ENCODE measurements at regions not wholly inside any gene's neighbourhood (a gene's known extent, or its start where the extent isn't known, plus 50 kb on each side); places are given as distances from the start of the nearest gene placed in this dataset.

DNA sequence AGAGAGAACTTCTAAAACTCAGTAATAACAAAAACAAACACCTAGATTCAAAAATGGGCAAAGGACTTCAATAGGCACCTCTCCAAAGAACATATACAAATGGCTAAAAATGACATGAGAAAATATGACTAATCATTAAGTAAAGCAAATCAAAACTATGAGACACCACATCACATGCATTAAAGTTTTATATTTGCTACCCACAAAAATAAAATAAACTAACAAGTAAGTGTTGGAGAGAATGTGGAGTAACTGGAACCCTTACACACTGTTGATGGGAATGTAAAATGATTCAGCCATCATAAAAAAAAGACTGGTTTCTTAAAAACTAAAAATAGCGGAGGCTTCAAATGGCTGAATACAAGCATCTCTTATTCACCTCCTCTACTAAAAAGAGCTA lies 262.1 kb upstream of the PKN2 start:
- Histone ChIP-seq H3K4me3 (ENCODE audit: low read length in 2 of 2) (no peak overlapping the region), H3K36me3 (ENCODE audit: insufficient read depth, low read length) (no peaks in the 10 kb centered on the region), H3K27ac (ENCODE audit: low read depth, low read length) (no peak overlapping the region), H3K4me1 (ENCODE audit: insufficient read depth, low read length) (no peaks in the 10 kb centered on the region), H3K9me3 (ENCODE audit: control insufficient read depth in 1 of 2, low read length in 2 of 2) (no peaks in the 10 kb centered on the region), H3K27me3 (ENCODE audit: insufficient read depth, low read length) (no peaks in the 10 kb centered on the region)
- no peak overlapping the region for H3K27ac Mint-ChIP-seq
- peaks cover 0 to 2% of the 10 kb centered on the region in 2 donors for H3K36me3 Mint-ChIP-seq
- ChIA-PET POLR2A (ENCODE audit: partially characterized antibody) (no interaction called here), CTCF (ENCODE audit: partially characterized antibody) (no interaction called here)
- peaks cover 9 to 67% (median 35%) of the 10 kb centered on the region in 8 donors for H3K9me3 Mint-ChIP-seq
- peaks cover 0 to 2% of the 10 kb centered on the region in 2 donors for H3K27me3 Mint-ChIP-seq
- no peak for DNase-seq
- no peak overlapping the region for H3K4me3 Mint-ChIP-seq
- intact Hi-C loops (cut with micrococcal nuclease), result no loop called here
- no peaks in the 10 kb centered on the region for H3K4me1 Mint-ChIP-seq

DNA sequence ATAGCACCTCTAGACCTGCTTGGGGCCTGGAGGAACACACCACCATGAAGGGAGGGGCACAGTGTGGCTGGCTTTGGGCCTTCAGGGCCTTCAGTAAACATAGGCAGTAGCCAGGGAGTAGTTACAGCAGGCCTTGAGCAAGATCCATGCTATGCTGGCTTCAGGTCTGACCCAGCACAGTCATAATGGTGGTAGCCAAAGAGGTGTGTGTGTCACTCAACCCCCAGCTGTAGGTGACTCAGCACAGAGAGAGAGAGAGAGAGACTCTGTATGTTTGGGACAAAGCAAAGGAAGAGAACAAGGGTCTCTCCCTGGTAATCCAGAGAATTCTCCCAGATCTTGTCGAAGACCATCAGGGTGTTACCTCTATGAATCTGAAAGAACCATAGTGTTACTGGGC lies 250.5 kb upstream of the PKN2 start:
- no peaks in the 10 kb centered on the region for H3K4me1 ChIP-seq (ENCODE audit: insufficient read depth, low read length)
- H3K27me3 ChIP-seq (ENCODE audit: insufficient read depth, low read length), result no peaks in the 10 kb centered on the region
- no peak overlapping the region for H3K4me3 ChIP-seq (ENCODE audit: low read length in 2 of 2)
- Mint-ChIP-seq H3K4me1 (no peaks in the 10 kb centered on the region), H3K36me3 (no peaks in the 10 kb centered on the region), H3K27me3 (peaks cover 0 to 2% of the 10 kb centered on the region in 2 donors), H3K4me3 (no peak overlapping the region), H3K27ac (no peak overlapping the region), H3K9me3 (peaks cover 2 to 34% (median 16%) of the 10 kb centered on the region in 8 donors)
- intact Hi-C loops (cut with micrococcal nuclease), result no loop called here
- H3K36me3 ChIP-seq (ENCODE audit: insufficient read depth, low read length), result no peaks in the 10 kb centered on the region
- no peak for DNase-seq
- no peak overlapping the region for H3K27ac ChIP-seq (ENCODE audit: low read depth, low read length)
- ChIA-PET CTCF (ENCODE audit: partially characterized antibody) (no interaction called here), POLR2A (ENCODE audit: partially characterized antibody) (no interaction called here)
- no peaks in the 10 kb centered on the region for H3K9me3 ChIP-seq (ENCODE audit: control insufficient read depth in 1 of 2, low read length in 2 of 2)

DNA sequence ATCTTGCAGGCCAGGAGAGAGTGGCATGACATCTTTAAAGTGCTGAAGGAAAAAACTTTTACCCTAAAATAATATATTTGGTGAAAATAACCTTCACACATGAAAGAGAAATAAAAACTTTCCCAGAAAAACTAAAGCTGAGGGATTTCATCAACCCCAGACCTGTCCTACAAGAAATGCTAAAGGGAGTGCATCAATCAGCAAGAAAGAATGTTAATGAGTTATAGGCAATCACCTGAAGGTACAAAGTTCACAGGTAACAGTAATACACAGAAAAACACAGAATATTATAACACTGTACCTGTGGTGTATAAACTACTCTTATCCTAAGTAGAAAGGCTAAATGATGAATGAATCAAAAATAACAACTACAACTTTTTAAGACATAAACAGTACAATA lies 249.2 kb upstream of the PKN2 start:
- CTCF ChIA-PET (ENCODE audit: partially characterized antibody), result no interaction called here
- Histone ChIP-seq H3K4me1 (ENCODE audit: insufficient read depth, low read length) (no peaks in the 10 kb centered on the region), H3K9me3 (ENCODE audit: control insufficient read depth in 1 of 2, low read length in 2 of 2) (no peaks in the 10 kb centered on the region), H3K27me3 (ENCODE audit: insufficient read depth, low read length) (no peaks in the 10 kb centered on the region), H3K27ac (ENCODE audit: low read depth, low read length) (no peak overlapping the region), H3K36me3 (ENCODE audit: insufficient read depth, low read length) (no peaks in the 10 kb centered on the region), H3K4me3 (ENCODE audit: low read length in 2 of 2) (no peak overlapping the region)
- DNase-seq, result no peak
- Mint-ChIP-seq H3K27me3 (peaks cover 0 to 2% of the 10 kb centered on the region in 2 donors), H3K36me3 (no peaks in the 10 kb centered on the region), H3K4me3 (no peak overlapping the region), H3K4me1 (no peaks in the 10 kb centered on the region), H3K9me3 (peaks cover 2 to 33% (median 16%) of the 10 kb centered on the region in 8 donors), H3K27ac (no peak overlapping the region)
- intact Hi-C loops (cut with micrococcal nuclease), result no loop called here
- POLR2A ChIA-PET (ENCODE audit: partially characterized antibody), result no interaction called here

DNA sequence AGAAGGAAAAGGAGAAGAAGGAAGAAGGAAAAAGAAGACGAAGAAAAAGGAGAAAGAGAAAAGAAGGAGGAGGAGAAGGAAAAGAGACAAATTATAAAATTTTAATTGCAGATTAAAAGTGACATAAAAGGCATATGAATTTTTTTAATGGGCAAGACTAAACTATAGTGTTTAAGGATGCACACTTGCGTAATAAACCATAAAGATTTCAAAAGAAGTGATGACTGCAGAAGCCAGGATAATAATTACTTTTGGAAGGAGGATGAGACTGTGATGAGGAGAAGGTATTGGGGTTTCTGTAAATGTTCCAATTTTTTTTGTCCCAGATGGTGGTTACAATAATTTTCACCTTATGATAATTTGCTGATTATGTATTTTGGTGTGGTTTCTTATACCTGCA lies 243.1 kb upstream of the PKN2 start:
- ChIA-PET POLR2A (ENCODE audit: partially characterized antibody) (no interaction called here), CTCF (ENCODE audit: partially characterized antibody) (no interaction called here)
- H3K36me3 ChIP-seq (ENCODE audit: insufficient read depth, low read length), result no peaks in the 10 kb centered on the region
- Mint-ChIP-seq H3K9me3 (peaks cover 0 to 23% (median 8%) of the 10 kb centered on the region in 8 donors), H3K27me3 (no peaks in the 10 kb centered on the region), H3K4me3 (no peak overlapping the region), H3K27ac (no peak overlapping the region), H3K4me1 (no peaks in the 10 kb centered on the region), H3K36me3 (no peaks in the 10 kb centered on the region)
- intact Hi-C loops (cut with micrococcal nuclease), result no loop called here
- no peaks in the 10 kb centered on the region for H3K27me3 ChIP-seq (ENCODE audit: insufficient read depth, low read length)
- H3K27ac ChIP-seq (ENCODE audit: low read depth, low read length), result no peak overlapping the region
- no peak overlapping the region for H3K4me3 ChIP-seq (ENCODE audit: low read length in 2 of 2)
- no peaks in the 10 kb centered on the region for H3K9me3 ChIP-seq (ENCODE audit: control insufficient read depth in 1 of 2, low read length in 2 of 2)
- H3K4me1 ChIP-seq (ENCODE audit: insufficient read depth, low read length), result no peaks in the 10 kb centered on the region
- DNase-seq, result no peak

DNA sequence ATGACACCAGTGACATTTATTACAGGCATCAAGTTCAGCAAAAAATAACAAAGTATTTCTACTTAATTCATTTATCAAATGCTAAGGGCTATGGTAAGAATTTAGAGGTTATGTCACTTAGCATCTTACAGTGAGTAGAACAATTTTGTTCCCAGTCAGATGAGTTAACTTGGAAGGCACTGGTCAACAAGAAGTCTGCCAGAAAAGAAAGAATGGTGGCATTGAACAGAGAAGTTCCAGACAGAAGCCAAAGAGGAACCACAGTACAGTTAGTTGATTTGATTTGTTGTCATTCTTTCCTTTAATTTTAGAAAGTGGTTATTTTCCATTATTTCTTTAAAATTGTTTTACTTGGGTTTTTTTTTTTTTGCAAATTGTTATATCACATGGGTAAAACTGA lies 232.2 kb upstream of the PKN2 start:
- no peaks in the 10 kb centered on the region for H3K36me3 Mint-ChIP-seq

DNA sequence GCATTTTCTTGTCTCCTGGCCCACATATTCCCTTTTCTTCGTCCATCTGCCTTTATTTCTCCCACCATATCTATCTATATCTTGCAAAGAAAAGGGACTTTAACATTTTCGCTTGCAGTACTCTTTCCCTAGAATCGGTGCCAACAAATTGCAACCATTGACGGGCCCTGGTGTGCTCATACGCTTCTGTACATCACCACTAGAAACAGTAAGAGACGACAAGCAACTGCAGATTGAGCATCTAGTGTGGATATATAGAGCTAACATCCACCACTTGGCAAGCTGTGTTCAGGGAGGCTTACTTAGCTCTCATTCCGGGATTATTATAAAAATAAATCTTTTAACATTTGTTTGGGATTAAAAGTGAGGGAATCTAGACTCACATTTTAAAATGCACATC lies 230.8 kb upstream of the PKN2 start:
- POLR2A ChIA-PET (ENCODE audit: partially characterized antibody), result no interaction called here
- Histone ChIP-seq H3K9me3 (ENCODE audit: control insufficient read depth in 1 of 2, low read length in 2 of 2) (no peaks in the 10 kb centered on the region), H3K4me1 (ENCODE audit: insufficient read depth, low read length) (no peaks in the 10 kb centered on the region), H3K4me3 (ENCODE audit: low read length in 2 of 2) (no peak overlapping the region), H3K36me3 (ENCODE audit: insufficient read depth, low read length) (no peaks in the 10 kb centered on the region), H3K27ac (ENCODE audit: low read depth, low read length) (no peak overlapping the region), H3K27me3 (ENCODE audit: insufficient read depth, low read length) (no peaks in the 10 kb centered on the region)
- CTCF ChIA-PET (ENCODE audit: partially characterized antibody), result no interaction called here
- Mint-ChIP-seq H3K27me3 (peaks cover 0 to 2% of the 10 kb centered on the region in 2 donors), H3K9me3 (peaks cover 0 to 17% (median 3%) of the 10 kb centered on the region in 8 donors), H3K4me3 (no peak overlapping the region), H3K4me1 (no peaks in the 10 kb centered on the region), H3K36me3 (no peaks in the 10 kb centered on the region), H3K27ac (no peak overlapping the region)
- intact Hi-C loops (cut with micrococcal nuclease), result no loop called here
- DNase-seq, result no peak

More for the DNA sequence above, 232.2 kb upstream of the PKN2 start:
- intact Hi-C loops (cut with micrococcal nuclease), result no loop called here
- Histone ChIP-seq H3K4me3 (ENCODE audit: low read length in 2 of 2) (no peak overlapping the region), H3K27me3 (ENCODE audit: insufficient read depth, low read length) (no peaks in the 10 kb centered on the region), H3K27ac (ENCODE audit: low read depth, low read length) (no peak overlapping the region), H3K4me1 (ENCODE audit: insufficient read depth, low read length) (no peaks in the 10 kb centered on the region), H3K36me3 (ENCODE audit: insufficient read depth, low read length) (no peaks in the 10 kb centered on the region), H3K9me3 (ENCODE audit: control insufficient read depth in 1 of 2, low read length in 2 of 2) (no peaks in the 10 kb centered on the region)
- Mint-ChIP-seq H3K4me1 (no peaks in the 10 kb centered on the region), H3K4me3 (no peak overlapping the region), H3K27ac (no peak overlapping the region), H3K9me3 (peaks cover 0 to 17% (median 3%) of the 10 kb centered on the region in 8 donors), H3K27me3 (peaks cover 0 to 2% of the 10 kb centered on the region in 2 donors)
- CTCF ChIA-PET (ENCODE audit: partially characterized antibody), result no interaction called here
- no peak for DNase-seq
- POLR2A ChIA-PET (ENCODE audit: partially characterized antibody), result no interaction called here

DNA sequence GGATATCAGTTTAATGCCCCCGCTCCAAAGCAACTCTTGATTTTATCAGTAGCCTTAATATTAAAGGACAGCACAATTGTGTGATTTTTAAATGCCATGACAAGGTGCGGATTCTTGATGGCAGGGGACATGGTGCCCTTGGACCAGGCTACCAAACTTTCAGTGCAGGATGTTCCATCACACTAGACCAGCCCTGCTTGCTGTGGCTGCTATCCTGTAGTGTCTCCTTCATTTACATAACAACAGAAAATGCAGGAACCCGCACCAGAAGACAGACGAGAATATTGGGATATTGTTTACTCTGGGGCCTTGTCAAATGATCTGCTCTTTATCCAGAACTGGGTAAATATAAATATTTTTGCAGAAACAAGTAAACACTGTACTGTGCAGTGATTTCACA lies 229.3 kb upstream of the PKN2 start:
- Mint-ChIP-seq H3K27me3 (peaks cover 0 to 3% of the 10 kb centered on the region in 2 donors), H3K4me3 (no peak overlapping the region), H3K9me3 (peaks cover 0 to 17% (median 2%) of the 10 kb centered on the region in 8 donors), H3K27ac (no peak overlapping the region), H3K36me3 (no peaks in the 10 kb centered on the region), H3K4me1 (no peaks in the 10 kb centered on the region)
- Histone ChIP-seq H3K27ac (ENCODE audit: low read depth, low read length) (no peak overlapping the region), H3K36me3 (ENCODE audit: insufficient read depth, low read length) (no peaks in the 10 kb centered on the region), H3K4me1 (ENCODE audit: insufficient read depth, low read length) (no peaks in the 10 kb centered on the region), H3K9me3 (ENCODE audit: control insufficient read depth in 1 of 2, low read length in 2 of 2) (no peaks in the 10 kb centered on the region), H3K27me3 (ENCODE audit: insufficient read depth, low read length) (no peaks in the 10 kb centered on the region), H3K4me3 (ENCODE audit: low read length in 2 of 2) (no peak overlapping the region)
- no peak for DNase-seq
- intact Hi-C loops (cut with micrococcal nuclease), result no loop called here
- CTCF ChIA-PET (ENCODE audit: partially characterized antibody), result no interaction called here
- POLR2A ChIA-PET (ENCODE audit: partially characterized antibody), result no interaction called here

DNA sequence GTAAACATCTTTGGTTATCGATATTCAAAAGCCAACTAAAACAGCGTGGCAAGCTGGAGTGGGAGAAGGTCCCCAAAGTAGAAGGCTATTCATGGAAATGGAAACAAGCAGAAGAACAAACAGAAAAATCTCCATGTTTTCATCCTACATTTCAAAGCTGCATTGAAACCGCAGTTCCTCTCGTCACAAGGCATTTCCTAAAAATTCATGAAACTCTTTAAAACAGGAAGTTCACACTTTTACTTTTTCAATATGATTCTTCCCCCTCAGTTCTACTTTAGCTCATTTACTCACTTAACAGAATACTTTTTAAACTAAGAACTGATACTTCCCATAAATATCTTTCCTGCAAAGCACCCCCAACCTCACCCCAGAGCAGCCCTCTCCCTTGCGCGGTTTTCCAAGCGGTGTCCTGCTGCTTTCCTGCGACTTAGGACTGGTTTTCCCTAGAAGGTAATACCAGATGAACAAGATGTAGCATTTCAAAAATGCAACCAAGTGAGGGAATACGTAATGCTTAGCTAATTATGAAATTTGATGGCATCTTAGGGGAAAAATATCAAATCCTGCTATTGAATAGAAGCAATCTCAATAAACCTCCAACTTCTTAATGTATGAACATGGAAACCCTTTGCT lies 228.3 kb upstream of the PKN2 start:
- no peak overlapping the region for H3K4me3 ChIP-seq (ENCODE audit: low read length in 2 of 2)
- ChIA-PET POLR2A (ENCODE audit: partially characterized antibody) (no interaction called here), CTCF (ENCODE audit: partially characterized antibody) (no interaction called here)
- no peak overlapping the region for H3K27ac Mint-ChIP-seq
- H3K36me3 Mint-ChIP-seq, result no peaks in the 10 kb centered on the region
- peaks cover 0 to 10% (median under 1%) of the 10 kb centered on the region in 8 donors for H3K9me3 Mint-ChIP-seq
- no peak overlapping the region for H3K27ac ChIP-seq (ENCODE audit: low read depth, low read length)
- intact Hi-C loops (cut with micrococcal nuclease), result no loop called here
- H3K36me3 ChIP-seq (ENCODE audit: insufficient read depth, low read length), result no peaks in the 10 kb centered on the region
- peaks cover 0 to 5% of the 10 kb centered on the region in 2 donors for H3K27me3 Mint-ChIP-seq
- H3K4me3 Mint-ChIP-seq, result no peak overlapping the region
- no peaks in the 10 kb centered on the region for H3K27me3 ChIP-seq (ENCODE audit: insufficient read depth, low read length)
- no peak for DNase-seq
- H3K4me1 ChIP-seq (ENCODE audit: insufficient read depth, low read length), result no peaks in the 10 kb centered on the region
- H3K9me3 ChIP-seq (ENCODE audit: control insufficient read depth in 1 of 2, low read length in 2 of 2), result no peaks in the 10 kb centered on the region
- H3K4me1 Mint-ChIP-seq, result no peaks in the 10 kb centered on the region

Data from CD4-positive, alpha-beta memory T cell (primary cell).